Heart left ventricle (tissue), 16 donors: ENCODE measurements at regions not wholly inside any gene's neighbourhood (a gene's known extent, or its start where the extent isn't known, plus 50 kb on each side); places are given as distances from the start of the nearest gene placed in this dataset.

ENCODE experiments used
- ATAC-seq, 4 donors: fragments of 200-7000 bp; cut with Tn5 transposase; one replicate each; pipeline ENCODE4 v1.9.1; 2020 to 2022; ENCODE audit warnings: moderate library complexity in 4 of 4, mild to moderate bottlenecking in 3 of 4, moderate number of reproducible peaks in 1 of 4
- DNase-seq, 5 donors: peaks; one replicate each; pipeline ENCODE4 v3.0.0-alpha.2; 2020
- H3K27ac ChIP-seq, 12 donors: fragments of 200-600 bp; sonication (generic) in 4 of 12; one replicate each; pipeline versions ENCODE4 v1.5.0 to v1.8.0; 2016 to 2022; ENCODE audit warnings: mild to moderate bottlenecking in 2 of 12
- H3K27me3 ChIP-seq, 9 donors: fragments of 200-600 bp; sonication (generic) in 2 of 9; one replicate each; pipeline versions ENCODE4 v1.5.1 to v1.8.0; 2016 to 2022; ENCODE audit warnings: mild to moderate bottlenecking in 3 of 9
- H3K36me3 ChIP-seq, 9 donors: fragments of 200-600 bp; sonication (generic) in 2 of 9; one replicate each; pipeline versions ENCODE4 v1.5.0 to v1.8.0; 2018 to 2022; ENCODE audit warnings: mild to moderate bottlenecking in 2 of 9
- H3K4me1 ChIP-seq, 12 donors: fragments of 200-600 bp; sonication (generic) in 4 of 12; one replicate each; pipeline versions ENCODE4 v1.5.0 to v1.8.0; 2016 to 2022; ENCODE audit warnings: mild to moderate bottlenecking in 3 of 12
- H3K4me3 ChIP-seq, 12 donors: fragments of 200-600 bp; sonication (generic) in 4 of 12; one replicate each; pipeline versions ENCODE4 v1.5.0 to v1.8.0; 2017 to 2022; ENCODE audit warnings: mild to moderate bottlenecking in 9 of 12, moderate library complexity in 4 of 12
- H3K9me3 ChIP-seq, 12 donors: fragments of 200-600 bp; sonication (generic) in 4 of 12; one replicate each; pipeline versions ENCODE4 v1.5.0 to v1.8.0; 2016 to 2022; ENCODE audit warnings: mild to moderate bottlenecking in 1 of 12
- POLR2A ChIP-seq, 2 donors: fragments of 450-650 bp; IDR thresholded peaks; one replicate each; pipeline ENCODE4 v1.6.1; 2017; ENCODE audit warnings: antibody characterized with exemption in 2 of 2, mild to moderate bottlenecking in 2 of 2, moderate library complexity in 2 of 2
- WGBS, 4 donors: extraction: QIAGEN DNeasy Blood & Tissue Kit in 2 of 4; methylation state at CpG; one replicate each; pipeline versions ENCODE4 v1.1.5 to v1.1.7; 2013 to 2018; 5-methylcytosine and 5-hydroxymethylcytosine counted together
- intact Hi-C, 10 donors: fragments of 100-400 bp; cut with DNase I; formaldehyde crosslinking; loops; one replicate each; pipeline versions ENCODE4 v1.11.1 to v1.14.2; 2022
- TF ChIP-seq, protein P1 (sequence below), 12 donors: fragments of 200-600 bp; sonication (generic) in 4 of 12; IDR thresholded peaks; one replicate each; pipeline versions ENCODE4 v1.5.0 to v1.8.0; 2018 to 2022; ENCODE audit warnings: antibody characterized with exemption in 12 of 12, mild to moderate bottlenecking in 5 of 12
- donor health status: ischemic (EF 13 %, LVEDD 7.1; RV severe dilation, severe dysfunction).
- donor health status: healthy with polysubstance abuse.
- donor health status: DM: no; HTN: yes; CAD: no.
- donor health status: DM: no; HTN: no; CAD: no.
- donor health status: ischemic (EF 25% LVEDD 6.9; RV normal size, moderate dysfunction).
- donor health status: ischemic (EF 25% LVEDD 5.7; RV mildly dilated, moderate dysfunction).
- donor health status: healthy.
- donor health status: DM: yes; HTN: yes; CAD: no.
- donor health status: ischemic (EF 35%, LVEDD 5.7; RV mildly dilated, moderate dysfunction).
- donor health status: nonischemic (EF 11% LVEDD 7.7; RV severe dilation, severe dysfunction).
- donor health status: DM: yes; HTN: yes; CAD: no.
- donor health status: PGD.
- donor health status: ischemic (EF 29% LVEDD 5.4; RV normal size, mild dysfunction).
- donor health status: nonischemic (EF 23%, LVEDD 6.1; RV moderate dilation, normal function).

DNA sequence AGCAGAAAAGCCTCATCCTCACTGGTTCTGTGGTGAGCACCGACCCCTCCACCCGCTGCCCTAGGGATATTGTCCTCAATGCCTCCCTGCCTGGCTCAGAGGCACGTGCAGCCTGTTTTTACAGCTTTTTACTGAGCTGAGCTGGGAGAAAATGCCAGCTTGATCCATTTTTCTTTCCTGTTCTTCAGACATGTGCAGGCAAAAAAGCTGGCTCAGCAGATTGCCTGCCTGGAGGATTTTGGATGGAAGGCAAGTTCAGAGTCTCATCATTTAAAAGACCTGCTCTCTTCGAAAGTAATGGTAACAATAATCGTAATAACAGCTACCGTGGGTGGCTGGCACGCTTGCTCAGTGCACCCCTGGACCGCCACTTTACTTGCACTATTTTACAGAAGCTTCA is 135.0 kb upstream of the SMIM23 start:
- intact Hi-C loops: no loop called here
- no peak for ATAC-seq
- H3K36me3 ChIP-seq: no peaks in the 10 kb centered on the region
- no peak for DNase-seq
- H3K27me3 ChIP-seq: no peaks in the 10 kb centered on the region
- TF ChIP-seq, protein P1, sequence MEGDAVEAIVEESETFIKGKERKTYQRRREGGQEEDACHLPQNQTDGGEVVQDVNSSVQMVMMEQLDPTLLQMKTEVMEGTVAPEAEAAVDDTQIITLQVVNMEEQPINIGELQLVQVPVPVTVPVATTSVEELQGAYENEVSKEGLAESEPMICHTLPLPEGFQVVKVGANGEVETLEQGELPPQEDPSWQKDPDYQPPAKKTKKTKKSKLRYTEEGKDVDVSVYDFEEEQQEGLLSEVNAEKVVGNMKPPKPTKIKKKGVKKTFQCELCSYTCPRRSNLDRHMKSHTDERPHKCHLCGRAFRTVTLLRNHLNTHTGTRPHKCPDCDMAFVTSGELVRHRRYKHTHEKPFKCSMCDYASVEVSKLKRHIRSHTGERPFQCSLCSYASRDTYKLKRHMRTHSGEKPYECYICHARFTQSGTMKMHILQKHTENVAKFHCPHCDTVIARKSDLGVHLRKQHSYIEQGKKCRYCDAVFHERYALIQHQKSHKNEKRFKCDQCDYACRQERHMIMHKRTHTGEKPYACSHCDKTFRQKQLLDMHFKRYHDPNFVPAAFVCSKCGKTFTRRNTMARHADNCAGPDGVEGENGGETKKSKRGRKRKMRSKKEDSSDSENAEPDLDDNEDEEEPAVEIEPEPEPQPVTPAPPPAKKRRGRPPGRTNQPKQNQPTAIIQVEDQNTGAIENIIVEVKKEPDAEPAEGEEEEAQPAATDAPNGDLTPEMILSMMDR (IDR thresholded peaks at IDR 0.05): no peak
- no peak for TF ChIP-seq POLR2A (IDR thresholded peaks at IDR 0.05)
- no peaks in the 10 kb centered on the region for H3K9me3 ChIP-seq
- H3K27ac ChIP-seq: no peak overlapping the region
- WGBS, 4 donors: 82 to 91% (median 90%) methylated on average over 8 of the region's 8 CpGs
- H3K4me3 ChIP-seq: no peak overlapping the region
- peaks cover 0 to 8% (median 0%) of the 10 kb centered on the region in 12 donors for H3K4me1 ChIP-seq

DNA sequence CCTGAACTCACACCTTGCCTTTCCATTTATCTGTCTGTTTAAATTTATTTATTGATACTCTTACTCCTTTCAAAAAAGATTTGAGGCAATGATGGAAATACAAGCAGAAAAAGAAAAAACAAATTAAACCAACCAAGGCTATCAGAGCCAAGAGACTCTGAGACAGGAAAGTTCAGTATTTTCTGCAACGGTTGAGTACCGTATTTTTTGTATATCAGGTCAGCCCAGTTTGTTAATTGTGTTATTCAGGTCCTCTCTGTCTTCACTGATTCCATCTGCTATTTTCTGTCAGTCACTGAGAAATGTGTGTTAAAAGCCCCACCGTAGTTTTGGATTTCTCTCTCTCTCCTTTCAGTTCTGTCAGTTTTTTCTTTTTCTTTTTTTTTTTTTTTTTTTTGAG is 134.5 kb upstream of the SMIM23 start:
- Histone ChIP-seq H3K27me3 (no peaks in the 10 kb centered on the region), H3K27ac (no peak overlapping the region), H3K4me1 (peaks cover 0 to 8% (median 0%) of the 10 kb centered on the region in 12 donors), H3K36me3 (no peaks in the 10 kb centered on the region), H3K4me3 (no peak overlapping the region), H3K9me3 (no peaks in the 10 kb centered on the region)
- no peak for ATAC-seq
- WGBS, 4 donors: 71 to 85% (median 81%) methylated on average over 3 of the region's 3 CpGs
- no peak for TF ChIP-seq POLR2A (IDR thresholded peaks at IDR 0.05)
- TF ChIP-seq, protein P1 (IDR thresholded peaks at IDR 0.05): no peak
- no peak for DNase-seq
- intact Hi-C loops: no loop called here

DNA sequence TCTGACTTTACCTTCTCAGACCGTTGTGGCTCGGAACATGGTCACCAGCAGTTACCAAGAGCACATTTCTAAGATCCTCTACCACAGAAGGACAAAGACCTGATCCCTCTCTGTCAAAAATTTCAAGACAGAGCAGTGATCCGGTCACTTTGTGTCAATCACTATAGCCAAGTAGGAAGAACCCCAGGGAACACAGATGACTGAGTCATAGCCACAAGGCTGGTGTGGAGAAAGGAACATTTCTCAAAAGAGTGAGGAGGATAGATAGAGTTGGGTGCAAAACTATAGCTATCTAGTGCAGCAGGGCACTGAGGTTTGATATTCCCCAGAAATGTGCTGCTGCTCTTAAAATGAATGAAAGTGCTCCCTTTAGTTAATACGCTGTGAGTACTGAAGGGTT is 130.7 kb upstream of the SMIM23 start:
- Histone ChIP-seq H3K36me3 (no peaks in the 10 kb centered on the region), H3K27me3 (no peaks in the 10 kb centered on the region), H3K9me3 (no peaks in the 10 kb centered on the region), H3K4me1 (no peaks in the 10 kb centered on the region), H3K4me3 (no peak overlapping the region), H3K27ac (no peak overlapping the region)
- DNase-seq (no peak), ATAC-seq (no peak)
- WGBS, 4 donors: 72 to 95% (median 83%) methylated on average over 4 of the region's 4 CpGs
- TF ChIP-seq, protein P1 (IDR thresholded peaks at IDR 0.05): no peak
- TF ChIP-seq POLR2A (IDR thresholded peaks at IDR 0.05): no peak
- intact Hi-C loops: no loop called here

DNA sequence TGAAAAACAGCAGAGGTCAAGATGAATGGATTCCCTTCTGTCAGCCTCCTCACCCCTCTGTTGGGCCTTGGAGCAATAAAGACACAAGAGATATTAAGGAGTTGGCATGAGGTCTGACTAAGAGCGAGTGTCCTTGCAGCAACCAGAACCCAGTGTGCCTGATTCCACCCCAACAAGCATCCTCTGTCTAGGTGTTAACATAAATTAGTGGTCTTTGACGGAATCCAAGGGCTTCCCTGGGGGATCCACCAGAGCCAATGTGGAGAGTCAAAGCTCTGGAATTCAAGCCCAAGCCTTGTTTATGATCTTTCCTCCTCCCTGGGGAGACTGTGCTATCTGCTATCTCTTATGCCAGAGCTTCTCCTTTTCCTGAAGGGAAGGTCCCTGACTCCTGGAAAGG is 128.1 kb upstream of the SMIM23 start:
- intact Hi-C loops: no loop called here
- TF ChIP-seq, protein P1 (IDR thresholded peaks at IDR 0.05): no peak
- TF ChIP-seq POLR2A (IDR thresholded peaks at IDR 0.05): no peak
- Histone ChIP-seq H3K4me1 (peaks cover 0 to 12% (median 5%) of the 10 kb centered on the region in 12 donors), H3K27me3 (no peaks in the 10 kb centered on the region), H3K27ac (no peak overlapping the region), H3K9me3 (no peaks in the 10 kb centered on the region), H3K36me3 (no peaks in the 10 kb centered on the region), H3K4me3 (no peak overlapping the region)
- WGBS, 4 donors: 44 to 79% (median 64%) methylated on average over 2 of the region's 2 CpGs
- ATAC-seq (no peak), DNase-seq (no peak)
